Activated CD4-positive, alpha-beta T cell treated with anti-CD3 and anti-CD28 coated beads, Interleukin-2, amount 10 ng/mL, durations not matched to agents 7 days and 5 days (primary cell): ENCODE measurements at regions not wholly inside any gene's neighbourhood (a gene's known extent, or its start where the extent isn't known, plus 50 kb on each side); places are given as distances from the start of the nearest gene placed in this dataset.
"Not testable (repeated sequence)": the region's sequence is repeated elsewhere in the genome, so short reads cannot be mapped to it uniquely, and the experiment has no call there.

Source experiments
- CTCF ChIA-PET: fragments of 350-600 bp; sonication (Branson Sonifier 250); formaldehyde crosslinking; loops from one replicate; lab custom pipeline; 2021; ENCODE audit warnings: antibody characterized with exemption; lab: Charles Lee
- POLR2A ChIA-PET: fragments of 350-600 bp; sonication (Branson Sonifier 250); formaldehyde crosslinking; loops from one replicate; lab custom pipeline; 2021; ENCODE audit warnings: antibody characterized with exemption; lab: Charles Lee
- DNase-seq: peaks from one replicate; pipeline ENCODE4 v3.0.0-alpha.2; 2020
- H3K27ac Mint-ChIP-seq: one replicate; pipeline ENCODE4 v1.8.0; 2021; ENCODE audit warnings: mild to moderate bottlenecking, moderate library complexity, mixed read lengths
- H3K27me3 Mint-ChIP-seq: one replicate; pipeline ENCODE4 v1.8.0; 2021; ENCODE audit warnings: mixed read lengths
- H3K36me3 Mint-ChIP-seq: one replicate; pipeline ENCODE4 v1.8.0; 2021; ENCODE audit warnings: low read depth, mixed read lengths
- H3K4me1 Mint-ChIP-seq: one replicate; pipeline ENCODE4 v1.8.0; 2021; ENCODE audit warnings: mixed read lengths
- H3K4me3 Mint-ChIP-seq: one replicate; pipeline ENCODE4 v1.8.0; 2021; ENCODE audit warnings: mild to moderate bottlenecking, moderate library complexity, mixed read lengths
- H3K9me3 Mint-ChIP-seq: one replicate; pipeline ENCODE4 v1.8.0; 2021; ENCODE audit warnings: mixed read lengths

DNA sequence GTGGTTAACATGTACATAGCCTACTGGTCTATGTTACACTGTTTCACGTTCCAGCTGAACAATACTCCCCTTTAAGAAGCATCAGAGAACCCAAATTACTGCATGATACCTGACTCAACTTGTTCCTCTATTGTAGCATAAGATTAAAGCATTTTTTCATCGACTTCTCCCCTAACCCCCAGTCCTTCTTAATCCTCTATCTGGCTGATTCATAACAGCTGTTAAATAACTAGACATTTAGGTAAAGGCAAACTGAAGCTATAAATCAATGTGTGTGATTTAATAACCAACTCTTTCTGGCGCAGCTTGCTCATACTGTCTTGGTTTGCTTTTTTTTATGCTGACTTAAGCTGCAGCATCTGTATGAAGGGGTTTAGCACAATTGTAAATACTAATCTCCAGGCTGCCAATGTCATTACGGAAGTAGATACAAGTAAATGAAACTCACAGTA is 94.2 kb upstream of the MTAP start:
- Mint-ChIP-seq H3K36me3 (no peaks in the 10 kb centered on the region), H3K27me3 (peaks cover 35% of the 10 kb centered on the region), H3K9me3 (no peaks in the 10 kb centered on the region), H3K4me3 (no peak overlapping the region), H3K4me1 (peaks cover 8% of the 10 kb centered on the region), H3K27ac (no peak overlapping the region)
- CTCF ChIA-PET = interaction anchor here (0.6 to 1.1 kb wide), 3 partner anchors 12 to 1263 kb away, joined by 3 to 4 read pairs (median 3); no protein-coding TSS in a partner anchor
- POLR2A ChIA-PET = no interaction called here
- no peak for DNase-seq

DNA sequence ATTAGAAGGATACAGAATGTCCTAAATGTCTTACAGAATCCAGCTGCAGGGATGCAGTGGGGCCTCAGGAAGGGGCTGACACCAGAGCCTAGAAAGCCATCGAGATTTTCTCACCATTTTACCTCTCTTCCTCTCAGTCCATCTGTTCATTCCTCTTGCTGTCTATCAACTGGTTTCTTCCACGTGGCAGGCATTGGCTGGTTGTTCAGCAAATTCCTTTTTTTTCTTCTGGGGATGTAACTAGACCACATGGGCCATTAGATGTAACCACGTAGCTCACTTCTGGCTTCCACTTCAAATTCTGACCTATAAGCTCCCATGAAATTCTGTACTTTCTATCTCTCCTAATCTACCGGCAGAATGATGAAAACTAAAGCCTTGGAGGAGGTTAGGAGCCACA is 93.6 kb upstream of the MTAP start:
- Mint-ChIP-seq H3K27ac (peak overlapping the region; percentile 6), H3K27me3 (peaks cover 34% of the 10 kb centered on the region), H3K4me3 (no peak overlapping the region)

DNA sequence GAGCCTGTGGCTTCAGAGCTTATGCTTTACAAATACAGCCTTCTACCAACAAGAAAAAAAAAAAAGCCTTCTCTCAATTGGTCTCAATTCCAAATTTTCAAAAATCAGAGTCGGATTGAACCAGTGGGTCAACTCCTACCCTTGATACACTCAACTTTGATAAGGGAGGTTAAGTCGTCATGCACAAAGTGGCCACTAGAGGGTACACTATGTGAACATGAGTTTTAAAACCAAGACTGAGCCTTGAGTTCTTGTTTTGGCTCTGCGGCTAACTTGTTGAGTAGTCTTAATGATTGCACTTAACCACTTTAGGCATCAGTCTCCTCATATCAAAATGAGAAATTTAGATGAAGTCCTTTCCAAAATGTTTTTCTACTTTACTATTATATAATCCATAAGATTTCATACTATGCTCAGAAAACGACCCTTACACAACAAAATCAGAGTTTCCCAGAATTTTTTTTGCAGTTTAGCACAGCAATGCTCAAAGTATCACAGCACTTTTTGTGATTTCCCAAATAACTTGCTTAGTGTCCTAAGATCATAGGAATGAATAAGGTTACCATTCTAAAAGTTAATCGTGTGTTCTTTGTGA is 92.9 kb upstream of the MTAP start:
- H3K27ac Mint-ChIP-seq = peak overlapping the region; percentile 6
- no peak overlapping the region for H3K4me3 Mint-ChIP-seq
- no peaks in the 10 kb centered on the region for H3K36me3 Mint-ChIP-seq
- no peaks in the 10 kb centered on the region for H3K9me3 Mint-ChIP-seq
- CTCF ChIA-PET = no interaction called here
- peaks cover 8% of the 10 kb centered on the region for H3K4me1 Mint-ChIP-seq
- H3K27me3 Mint-ChIP-seq = peaks cover 34% of the 10 kb centered on the region
- peak; percentile 78 for DNase-seq
- POLR2A ChIA-PET = no interaction called here

More for the DNA sequence above, 93.6 kb upstream of the MTAP start:
- POLR2A ChIA-PET = no interaction called here
- peaks cover 8% of the 10 kb centered on the region for H3K4me1 Mint-ChIP-seq
- H3K36me3 Mint-ChIP-seq = no peaks in the 10 kb centered on the region
- no peaks in the 10 kb centered on the region for H3K9me3 Mint-ChIP-seq
- CTCF ChIA-PET = interaction anchor here (0.6 to 1.1 kb wide), 3 partner anchors 12 to 1264 kb away, joined by 3 to 4 read pairs (median 3); no protein-coding TSS in a partner anchor
- DNase-seq = no peak

DNA sequence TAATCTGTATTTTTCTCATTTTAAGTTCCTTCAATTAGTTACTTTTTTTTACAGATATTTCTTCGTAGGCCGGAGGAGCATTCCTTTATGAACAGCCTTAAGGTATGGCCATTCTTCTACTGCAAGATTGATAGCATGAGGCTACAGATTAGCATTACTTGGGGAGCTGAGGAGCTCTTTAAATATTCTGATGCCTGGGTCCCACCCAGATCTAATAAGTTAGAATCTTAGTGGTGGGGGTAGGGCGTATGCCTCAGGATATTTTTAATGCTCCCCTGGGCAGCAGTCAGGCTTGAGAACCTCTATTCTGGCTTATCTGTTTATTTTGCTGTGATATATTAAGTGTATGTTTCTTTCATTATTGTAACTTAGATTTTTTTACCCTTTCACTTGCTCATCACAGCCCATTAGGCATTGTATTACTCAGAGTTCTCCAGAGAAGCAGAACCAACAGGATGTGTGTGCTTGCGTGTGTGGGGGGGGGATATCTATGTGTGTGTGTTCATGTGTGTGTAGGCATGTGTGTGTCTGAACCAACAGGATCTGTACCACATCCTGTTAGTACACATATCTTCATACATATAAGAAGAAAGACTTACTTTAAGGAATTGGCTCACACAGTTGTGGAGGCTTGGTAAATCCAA is 91.8 kb upstream of the MTAP start:
- peak; percentile 29 for DNase-seq
- peaks cover 2% of the 10 kb centered on the region for H3K9me3 Mint-ChIP-seq
- H3K4me3 Mint-ChIP-seq = no peak overlapping the region
- peak overlapping the region; percentile 76 for H3K27ac Mint-ChIP-seq
- no peaks in the 10 kb centered on the region for H3K36me3 Mint-ChIP-seq
- ChIA-PET POLR2A (no interaction called here), CTCF (no interaction called here)
- peaks cover 36% of the 10 kb centered on the region for H3K27me3 Mint-ChIP-seq
- H3K4me1 Mint-ChIP-seq = peaks cover 8% of the 10 kb centered on the region

DNA sequence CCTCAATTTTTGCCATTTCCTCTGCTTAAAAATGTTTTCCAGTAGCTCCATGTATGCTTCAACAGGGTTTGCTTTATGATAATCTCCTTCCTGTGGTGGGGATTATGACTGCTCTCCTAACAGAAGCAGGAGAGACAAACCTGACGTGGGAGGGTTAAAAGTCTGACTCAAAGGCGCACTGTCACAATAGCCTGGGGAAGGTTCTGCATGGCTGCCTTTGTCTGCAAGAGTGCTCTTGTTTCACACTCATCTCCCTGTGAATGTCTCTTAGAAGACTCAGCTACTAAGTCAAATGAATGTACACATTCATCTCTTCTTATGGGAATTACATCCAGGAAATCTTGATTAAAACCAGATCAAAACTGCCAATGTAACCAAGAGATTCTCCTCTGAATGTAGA is 90.9 kb upstream of the MTAP start:
- no peak for DNase-seq
- H3K4me3 Mint-ChIP-seq = no peak overlapping the region
- no peak overlapping the region for H3K27ac Mint-ChIP-seq
- H3K36me3 Mint-ChIP-seq = peaks cover 4% of the 10 kb centered on the region
- H3K27me3 Mint-ChIP-seq = peaks cover 34% of the 10 kb centered on the region
- peaks cover 8% of the 10 kb centered on the region for H3K4me1 Mint-ChIP-seq
- ChIA-PET POLR2A (no interaction called here), CTCF (interaction anchor here (1.0 kb wide), 1 partner anchor 69 kb away, joined by 3 read pairs; no protein-coding TSS in a partner anchor)
- peaks cover 6% of the 10 kb centered on the region for H3K9me3 Mint-ChIP-seq

DNA sequence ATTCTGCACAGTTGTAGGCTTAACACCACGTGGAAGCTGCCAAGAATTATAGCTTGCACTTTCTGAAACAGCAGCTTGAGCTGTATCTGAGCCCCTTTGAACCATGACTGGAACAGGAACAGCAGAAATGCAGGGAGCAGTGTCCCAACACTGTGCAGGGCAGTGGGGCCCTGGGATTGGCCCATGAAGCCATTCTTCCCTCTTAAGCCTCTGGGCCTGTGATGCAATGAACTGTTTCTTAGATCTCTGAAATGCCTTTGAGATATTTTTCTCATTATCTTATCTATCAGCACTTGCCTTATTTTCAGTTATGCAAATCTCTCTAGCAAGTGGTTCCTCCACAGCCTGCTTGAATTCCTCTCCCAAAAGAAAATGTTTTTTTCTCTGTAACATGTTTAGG is 87.0 kb upstream of the MTAP start:
- POLR2A ChIA-PET = no interaction called here
- peaks cover 4% of the 10 kb centered on the region for H3K36me3 Mint-ChIP-seq

DNA sequence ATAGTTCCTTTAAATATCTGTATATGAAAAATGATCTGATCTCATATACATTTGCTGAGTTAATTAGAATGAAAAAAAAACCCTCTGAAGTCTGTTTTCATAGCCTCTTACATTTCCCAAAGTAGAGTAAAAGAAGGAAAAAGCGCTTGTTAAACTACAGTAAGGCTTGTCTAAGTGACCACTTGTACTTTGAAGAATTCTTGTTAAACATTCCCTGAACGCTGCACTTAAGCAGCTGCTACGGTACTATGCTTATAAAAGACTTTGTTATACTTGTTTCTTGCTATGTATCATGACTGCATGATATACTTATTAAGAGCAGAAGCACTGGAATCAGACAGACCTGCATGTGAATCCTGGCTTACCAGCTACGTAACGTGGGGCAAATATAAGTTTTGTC is 81.7 kb upstream of the MTAP start:
- Mint-ChIP-seq H3K27me3 (peaks cover 50% of the 10 kb centered on the region), H3K27ac (no peak overlapping the region), H3K36me3 (peaks cover 4% of the 10 kb centered on the region), H3K9me3 (peaks cover 4% of the 10 kb centered on the region), H3K4me1 (no peaks in the 10 kb centered on the region), H3K4me3 (no peak overlapping the region)
- DNase-seq = no peak
- ChIA-PET POLR2A (no interaction called here), CTCF (interaction anchor here (1.6 kb wide), 1 partner anchor 12 kb away, joined by 4 read pairs; no protein-coding TSS in a partner anchor)

More for the DNA sequence above, 87.0 kb upstream of the MTAP start:
- Mint-ChIP-seq H3K4me3 (no peak overlapping the region), H3K27me3 (peaks cover 35% of the 10 kb centered on the region), H3K9me3 (peaks cover 6% of the 10 kb centered on the region), H3K4me1 (peaks cover 7% of the 10 kb centered on the region), H3K27ac (no peak overlapping the region)
- no peak for DNase-seq
- CTCF ChIA-PET = no interaction called here

DNA sequence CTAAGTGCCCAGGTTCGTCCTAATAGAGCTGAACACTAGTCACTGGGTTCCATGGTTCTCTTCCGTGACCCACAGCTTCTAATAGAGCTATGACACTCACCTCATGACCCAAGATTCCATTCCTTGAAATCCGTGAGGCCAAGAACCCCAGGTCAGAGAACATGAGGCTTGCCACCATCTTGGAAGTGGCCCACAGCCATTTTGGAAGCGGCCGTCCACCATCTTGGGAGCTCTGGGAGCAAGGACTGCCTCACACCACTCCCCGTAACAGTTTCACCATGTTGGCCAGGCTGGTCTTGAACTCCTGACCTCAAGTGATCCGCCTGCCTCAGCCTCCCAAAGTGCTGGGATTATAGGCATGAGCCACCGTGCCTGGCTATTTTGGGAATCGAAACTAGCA is 75.0 kb upstream of the MTAP start:
- CTCF ChIA-PET, POLR2A ChIA-PET, H3K9me3 Mint-ChIP-seq, DNase-seq, H3K36me3 Mint-ChIP-seq, H3K4me1 Mint-ChIP-seq, H3K27ac Mint-ChIP-seq, H3K4me3 Mint-ChIP-seq: not testable (repeated sequence)
- peaks cover 38% of the 10 kb centered on the region for H3K27me3 Mint-ChIP-seq

DNA sequence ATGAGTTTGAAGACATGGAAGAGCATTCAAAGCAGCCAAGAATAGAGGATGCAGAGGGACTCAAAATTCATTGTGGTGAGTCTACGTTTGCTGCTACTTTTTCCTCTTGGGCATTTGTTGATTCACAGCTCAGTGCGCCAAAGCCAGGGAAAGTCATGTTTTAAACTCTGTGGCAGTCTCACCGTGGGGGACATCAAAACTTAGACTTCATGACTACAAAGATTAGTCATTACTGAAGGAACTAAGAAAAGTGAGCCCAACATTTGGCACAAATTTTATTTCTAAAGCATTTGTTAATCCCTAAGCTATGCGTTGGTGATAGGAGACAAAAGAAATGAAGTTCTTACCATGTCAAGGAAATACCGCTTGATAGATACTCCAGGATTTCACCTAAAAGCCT is 73.7 kb upstream of the MTAP start:
- Mint-ChIP-seq H3K36me3 (peaks cover 1% of the 10 kb centered on the region), H3K27ac (no peak overlapping the region), H3K9me3 (no peaks in the 10 kb centered on the region), H3K4me1 (no peaks in the 10 kb centered on the region), H3K27me3 (peaks cover 31% of the 10 kb centered on the region), H3K4me3 (no peak overlapping the region)
- POLR2A ChIA-PET = no interaction called here
- CTCF ChIA-PET = no interaction called here
- no peak for DNase-seq

DNA sequence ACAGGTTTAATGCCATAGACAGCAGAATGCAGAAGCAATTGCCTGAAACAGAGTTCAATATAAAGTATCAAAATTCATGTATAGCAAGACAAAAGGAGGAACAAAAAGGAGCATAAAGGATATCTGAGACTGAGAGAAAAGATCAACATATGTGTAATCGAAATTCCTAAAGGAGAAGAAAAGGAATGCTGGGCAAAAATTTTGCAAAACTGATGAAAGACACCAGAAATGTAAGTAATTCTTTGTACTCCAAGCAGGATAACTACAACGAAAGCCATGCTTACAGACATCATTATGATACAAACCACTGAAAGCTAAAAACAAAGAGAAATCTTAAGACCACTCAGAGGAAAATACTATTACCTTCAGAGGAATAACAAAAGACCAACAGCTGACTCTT is 72.8 kb upstream of the MTAP start:
- peaks cover 30% of the 10 kb centered on the region for H3K27me3 Mint-ChIP-seq
- no peak overlapping the region for H3K4me3 Mint-ChIP-seq
- H3K4me1 Mint-ChIP-seq = no peaks in the 10 kb centered on the region
- ChIA-PET POLR2A (no interaction called here), CTCF (no interaction called here)
- peaks cover 3% of the 10 kb centered on the region for H3K36me3 Mint-ChIP-seq
- no peaks in the 10 kb centered on the region for H3K9me3 Mint-ChIP-seq
- DNase-seq = no peak
- H3K27ac Mint-ChIP-seq = no peak overlapping the region

DNA sequence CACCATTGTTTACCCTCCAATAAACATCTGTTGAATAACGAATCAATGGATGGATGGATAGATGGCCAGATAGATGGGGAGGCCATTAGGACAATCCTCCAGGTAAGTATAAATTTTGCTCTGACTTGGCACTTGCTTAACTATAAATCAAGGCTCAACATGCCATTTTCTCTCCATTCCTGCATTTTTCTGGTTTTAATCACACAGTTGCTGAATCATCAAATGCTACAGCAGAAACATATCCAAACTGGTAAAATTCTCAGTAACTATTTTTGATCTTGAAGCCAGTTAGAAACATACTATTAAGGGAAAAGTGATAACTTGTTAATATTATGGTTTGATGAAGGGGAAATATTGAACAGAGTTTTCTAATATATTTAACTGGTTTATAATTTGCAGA is 71.5 kb upstream of the MTAP start:
- no peaks in the 10 kb centered on the region for H3K9me3 Mint-ChIP-seq
- H3K27ac Mint-ChIP-seq = no peak overlapping the region
- no peak for DNase-seq
- ChIA-PET POLR2A (no interaction called here), CTCF (no interaction called here)
- H3K4me1 Mint-ChIP-seq = no peaks in the 10 kb centered on the region
- peaks cover 3% of the 10 kb centered on the region for H3K36me3 Mint-ChIP-seq
- H3K27me3 Mint-ChIP-seq = peaks cover 24% of the 10 kb centered on the region
- H3K4me3 Mint-ChIP-seq = no peak overlapping the region

DNA sequence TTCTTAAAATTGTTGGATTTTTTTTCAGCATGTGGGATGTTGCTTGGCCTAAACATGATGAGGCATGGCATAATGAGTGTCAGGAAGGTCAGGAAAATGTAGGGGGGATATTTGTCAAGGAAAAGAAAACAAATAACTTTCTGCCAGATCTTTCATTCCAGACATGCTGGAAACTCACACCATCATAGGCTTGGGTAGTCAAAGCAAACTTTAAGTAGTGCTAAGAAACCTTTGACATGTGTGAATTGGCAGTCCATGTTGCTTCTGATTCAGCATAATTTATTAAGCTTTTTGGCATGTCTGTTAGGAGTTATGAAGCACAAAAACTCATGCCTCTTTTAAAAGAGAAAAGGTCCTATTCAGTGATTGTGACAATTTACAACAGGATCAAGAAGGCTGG is 61.3 kb upstream of the MTAP start:
- ChIA-PET CTCF (interaction anchor here (0.7 kb wide), 1 partner anchor 474 kb away, joined by 3 read pairs; no protein-coding TSS in a partner anchor), POLR2A (no interaction called here)
- DNase-seq = no peak
- Mint-ChIP-seq H3K4me3 (no peak overlapping the region), H3K27me3 (peaks cover 55% of the 10 kb centered on the region), H3K27ac (no peak overlapping the region), H3K4me1 (no peaks in the 10 kb centered on the region), H3K36me3 (no peaks in the 10 kb centered on the region), H3K9me3 (no peaks in the 10 kb centered on the region)

DNA sequence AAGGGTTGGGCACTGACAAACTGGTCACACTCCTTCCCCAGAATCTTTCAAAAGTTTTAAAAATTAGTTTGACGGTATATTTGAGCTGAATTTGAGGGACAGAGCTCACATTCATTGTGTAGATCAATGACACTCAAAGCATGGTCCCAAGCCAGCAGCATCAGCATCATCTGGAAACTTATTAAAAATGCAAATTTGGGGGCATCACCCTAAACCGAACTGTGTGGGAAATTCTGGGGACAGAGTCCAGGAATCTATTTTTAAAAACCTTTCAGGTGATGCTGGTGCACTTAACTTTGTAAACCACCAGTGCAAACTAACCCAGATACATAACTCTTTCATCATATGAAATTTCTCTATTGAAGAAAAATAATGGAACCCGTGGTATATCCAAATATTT is 58.1 kb upstream of the MTAP start:
- H3K9me3 Mint-ChIP-seq = no peaks in the 10 kb centered on the region
- CTCF ChIA-PET = no interaction called here
- no peak overlapping the region for H3K4me3 Mint-ChIP-seq
- POLR2A ChIA-PET = no interaction called here
- H3K27me3 Mint-ChIP-seq = peaks cover 69% of the 10 kb centered on the region
- no peak overlapping the region for H3K27ac Mint-ChIP-seq
- no peaks in the 10 kb centered on the region for H3K36me3 Mint-ChIP-seq
- no peaks in the 10 kb centered on the region for H3K4me1 Mint-ChIP-seq
- DNase-seq = no peak
